ENCODE measurements at regions not wholly inside any gene's neighbourhood (a gene's known extent, or its start where the extent isn't known, plus 50 kb on each side); places are given as distances from the start of the nearest gene placed in this dataset.

- Histone ChIP-seq H3K4me3 (ENCODE audit: low read length) (no peak overlapping the region), H3K4me1 (ENCODE audit: control insufficient read depth, insufficient read depth, low read length) (no peaks in the 10 kb centered on the region), H3K9ac (ENCODE audit: extremely low read depth, low read length, poor library complexity, severe bottlenecking) (no peak overlapping the region), H3K27ac (ENCODE audit: low read depth, low read length) (no peak overlapping the region), H3K9me3 (ENCODE audit: control insufficient read depth, low read length) (no peaks in the 10 kb centered on the region), H3K27me3 (ENCODE audit: control insufficient read depth, insufficient read depth, low read length, poor library complexity, severe bottlenecking) (no peaks in the 10 kb centered on the region), H3K36me3 (ENCODE audit: control insufficient read depth, insufficient read depth, low read length) (no peaks in the 10 kb centered on the region)
- Mint-ChIP-seq H3K9me3 (peaks cover 9% of the 10 kb centered on the region), H3K4me1 (no peaks in the 10 kb centered on the region), H3K27ac (no peak overlapping the region), H3K4me3 (no peak overlapping the region), H3K36me3 (ENCODE audit: low read depth) (no peaks in the 10 kb centered on the region), H3K27me3 (ENCODE audit: insufficient read depth) (peaks cover 5% of the 10 kb centered on the region)
- TF ChIP-seq CTCF (conservative IDR thresholded peaks at IDR 0.05): no peak
- DNase-seq: no peak
- 88 to 89% methylated on average over 2 of the region's 2 CpGs for WGBS, 2 experiments (ENCODE audit: insufficient coverage in 1 of 2, insufficient read length in 1 of 2)
Observed at GRCh38 chr4:186441502-186441901, 113.9 kb downstream of the MTNR1A start.

DNA sequence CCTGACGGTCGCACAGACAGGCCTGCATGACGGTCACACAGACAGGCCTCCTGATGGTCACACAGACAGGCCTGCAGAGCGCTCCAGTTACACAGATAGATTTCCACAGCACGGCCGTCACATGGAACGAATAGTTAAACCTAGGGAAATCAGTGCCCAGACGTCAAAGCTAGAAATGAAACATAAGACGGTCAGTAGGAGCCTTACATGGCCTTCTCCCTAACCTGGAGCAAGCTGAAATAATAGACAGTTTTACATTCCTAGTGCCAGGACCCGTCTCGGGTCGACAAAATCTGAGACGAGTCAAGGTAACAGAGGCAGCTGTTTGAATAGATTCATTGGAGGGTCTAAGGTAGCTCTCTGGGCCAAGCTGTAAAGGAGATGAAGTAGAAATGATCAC is 126.9 kb downstream of the MTNR1A start:
- peaks cover 3% of the 10 kb centered on the region for H3K27me3 Mint-ChIP-seq (ENCODE audit: insufficient read depth)
- Histone ChIP-seq H3K9ac (ENCODE audit: extremely low read depth, low read length, poor library complexity, severe bottlenecking) (no peak overlapping the region), H3K27ac (ENCODE audit: low read depth, low read length) (no peak overlapping the region), H3K4me1 (ENCODE audit: control insufficient read depth, insufficient read depth, low read length) (peaks cover 6% of the 10 kb centered on the region), H3K36me3 (ENCODE audit: control insufficient read depth, insufficient read depth, low read length) (no peaks in the 10 kb centered on the region), H3K9me3 (ENCODE audit: control insufficient read depth, low read length) (no peaks in the 10 kb centered on the region), H3K27me3 (ENCODE audit: control insufficient read depth, insufficient read depth, low read length, poor library complexity, severe bottlenecking) (peaks cover 9% of the 10 kb centered on the region), H3K4me3 (ENCODE audit: low read length) (no peak overlapping the region)
- WGBS, 2 experiments (ENCODE audit: insufficient coverage in 1 of 2, insufficient read length in 1 of 2): 90 to 93% methylated on average over 10 to 13 of the region's 13 CpGs
- no peak for TF ChIP-seq CTCF (conservative IDR thresholded peaks at IDR 0.05)
- no peak for DNase-seq
- H3K9me3 Mint-ChIP-seq: peaks cover 3% of the 10 kb centered on the region
- peaks cover 10% of the 10 kb centered on the region for H3K4me1 Mint-ChIP-seq
- no peak overlapping the region for H3K27ac Mint-ChIP-seq
- H3K4me3 Mint-ChIP-seq: no peak overlapping the region
- H3K36me3 Mint-ChIP-seq (ENCODE audit: low read depth): no peaks in the 10 kb centered on the region

- no peaks in the 10 kb centered on the region for H3K36me3 ChIP-seq (ENCODE audit: control insufficient read depth, insufficient read depth, low read length)
- Mint-ChIP-seq H3K4me1 (peaks cover 10% of the 10 kb centered on the region), H3K9me3 (no peaks in the 10 kb centered on the region), H3K27me3 (ENCODE audit: insufficient read depth) (peaks cover 3% of the 10 kb centered on the region), H3K4me3 (no peak overlapping the region), H3K36me3 (ENCODE audit: low read depth) (no peaks in the 10 kb centered on the region), H3K27ac (no peak overlapping the region)
- DNase-seq: no peak
- peaks cover 17% of the 10 kb centered on the region for H3K27me3 ChIP-seq (ENCODE audit: control insufficient read depth, insufficient read depth, low read length, poor library complexity, severe bottlenecking)
- H3K4me1 ChIP-seq (ENCODE audit: control insufficient read depth, insufficient read depth, low read length): peaks cover 9% of the 10 kb centered on the region
- H3K9ac ChIP-seq (ENCODE audit: extremely low read depth, low read length, poor library complexity, severe bottlenecking): no peak overlapping the region
- no peak overlapping the region for H3K4me3 ChIP-seq (ENCODE audit: low read length)
- 90 to 100% methylated on average over 3 to 4 of the region's 4 CpGs for WGBS, 2 experiments (ENCODE audit: insufficient coverage in 1 of 2, insufficient read length in 1 of 2)
- no peaks in the 10 kb centered on the region for H3K9me3 ChIP-seq (ENCODE audit: control insufficient read depth, low read length)
- TF ChIP-seq CTCF (conservative IDR thresholded peaks at IDR 0.05): no peak
- H3K27ac ChIP-seq (ENCODE audit: low read depth, low read length): no peak overlapping the region
Observed at GRCh38 chr4:186424745-186425144, 130.6 kb downstream of the MTNR1A start.

Measured in endodermal cell (in vitro differentiated cells).